ENCODE measurements at regions not wholly inside any gene's neighbourhood (a gene's known extent, or its start where the extent isn't known, plus 50 kb on each side); places are given as distances from the start of the nearest gene placed in this dataset.

DNA sequence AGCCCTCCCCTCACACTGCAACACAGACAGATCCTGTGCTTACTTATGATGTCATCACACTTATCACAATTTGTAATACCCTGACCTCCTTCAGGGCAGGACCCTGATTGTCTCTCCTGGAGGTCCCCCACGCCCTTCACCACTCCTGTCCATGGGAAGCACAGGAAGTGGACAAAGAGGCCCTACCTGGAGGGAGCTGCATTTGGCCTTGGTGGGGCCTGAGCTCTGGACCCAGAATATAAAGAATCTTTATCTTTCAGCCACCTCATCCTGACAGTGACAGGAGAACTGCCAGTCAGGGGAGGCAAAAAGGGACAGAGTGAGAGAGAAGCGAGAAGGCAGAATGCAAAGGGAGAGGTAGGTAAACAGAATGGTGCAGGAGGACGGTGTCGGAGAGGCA, 303.4 kb upstream of the N4BP1 start:
- DNase-seq = no peak
- H3K27me3 ChIP-seq (ENCODE audit: low read length) = no peaks in the 10 kb centered on the region
- no peak overlapping the region for H3K4me2 ChIP-seq (ENCODE audit: low read depth, low read length, poor library complexity, severe bottlenecking)
- no peaks in the 10 kb centered on the region for H3K79me2 ChIP-seq (ENCODE audit: low read length)
- no peaks in the 10 kb centered on the region for H3K9me3 ChIP-seq (ENCODE audit: low read length)
- no peaks in the 10 kb centered on the region for H3K4me1 ChIP-seq (ENCODE audit: low read length)
- no peak overlapping the region for H3K9ac ChIP-seq (ENCODE audit: low read length)
- H2AFZ ChIP-seq (ENCODE audit: low read length) = no peak overlapping the region
- no peaks in the 10 kb centered on the region for H3K9me2 ChIP-seq (replicated peaks; ENCODE audit: insufficient read depth, low read length)
- no peaks in the 10 kb centered on the region for H3K36me3 ChIP-seq (ENCODE audit: insufficient read depth, low read length)
- no peak overlapping the region for H3K27ac ChIP-seq (ENCODE audit: low read length)
- no peaks in the 10 kb centered on the region for H4K20me1 ChIP-seq (ENCODE audit: insufficient read depth, low read depth, low read length)
- no peak overlapping the region for H3K4me3 ChIP-seq (ENCODE audit: low read length)

- H3K79me2 ChIP-seq (ENCODE audit: low read length) = no peaks in the 10 kb centered on the region
- no peak overlapping the region for H3K4me3 ChIP-seq (ENCODE audit: low read length)
- H3K9me3 ChIP-seq (ENCODE audit: low read length) = no peaks in the 10 kb centered on the region
- no peak overlapping the region for H2AFZ ChIP-seq (ENCODE audit: low read length)
- no peak overlapping the region for H3K27ac ChIP-seq (ENCODE audit: low read length)
- no peaks in the 10 kb centered on the region for H3K4me1 ChIP-seq (ENCODE audit: low read length)
- no peaks in the 10 kb centered on the region for H3K9me2 ChIP-seq (replicated peaks; ENCODE audit: insufficient read depth, low read length)
- H3K36me3 ChIP-seq (ENCODE audit: insufficient read depth, low read length) = no peaks in the 10 kb centered on the region
- H3K4me2 ChIP-seq (ENCODE audit: low read depth, low read length, poor library complexity, severe bottlenecking) = no peak overlapping the region
- no peaks in the 10 kb centered on the region for H3K27me3 ChIP-seq (ENCODE audit: low read length)
- DNase-seq = no peak
- H4K20me1 ChIP-seq (ENCODE audit: insufficient read depth, low read depth, low read length) = no peaks in the 10 kb centered on the region
- H3K9ac ChIP-seq (ENCODE audit: low read length) = no peak overlapping the region
Observed at GRCh38 chr16:48912360-48912759, 302.4 kb upstream of the N4BP1 start.

DNA sequence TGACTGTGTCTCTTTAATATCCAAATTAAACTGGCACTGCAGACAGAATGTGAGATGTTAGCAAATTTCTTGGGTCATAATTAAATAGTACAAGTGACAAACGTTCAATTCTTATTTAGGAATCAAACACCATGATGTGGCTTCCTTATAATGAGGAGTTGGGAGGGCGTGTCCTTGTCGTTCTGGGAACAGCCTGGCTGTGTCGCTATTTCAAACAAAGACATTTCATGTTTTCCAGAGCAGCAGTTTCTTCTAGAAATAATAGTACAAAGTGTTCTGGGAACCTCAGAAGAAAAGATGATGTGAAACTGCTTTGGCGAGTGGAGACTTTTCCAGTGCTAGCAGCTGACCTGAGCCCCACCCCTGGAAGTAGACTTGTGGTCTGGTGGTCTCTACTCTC, 301.7 kb upstream of the N4BP1 start:
- Histone ChIP-seq H3K79me2 (ENCODE audit: low read length) (no peaks in the 10 kb centered on the region), H3K4me1 (ENCODE audit: low read length) (no peaks in the 10 kb centered on the region), H3K4me2 (ENCODE audit: low read depth, low read length, poor library complexity, severe bottlenecking) (no peak overlapping the region), H4K20me1 (ENCODE audit: insufficient read depth, low read depth, low read length) (no peaks in the 10 kb centered on the region), H3K9me3 (ENCODE audit: low read length) (no peaks in the 10 kb centered on the region), H3K4me3 (ENCODE audit: low read length) (no peak overlapping the region), H3K27me3 (ENCODE audit: low read length) (no peaks in the 10 kb centered on the region), H2AFZ (ENCODE audit: low read length) (no peak overlapping the region), H3K9me2 (replicated peaks; ENCODE audit: insufficient read depth, low read length) (no peaks in the 10 kb centered on the region), H3K27ac (ENCODE audit: low read length) (no peak overlapping the region), H3K36me3 (ENCODE audit: insufficient read depth, low read length) (no peaks in the 10 kb centered on the region), H3K9ac (ENCODE audit: low read length) (no peak overlapping the region)
- DNase-seq = no peak

- Histone ChIP-seq H4K20me1 (ENCODE audit: insufficient read depth, low read depth, low read length) (no peaks in the 10 kb centered on the region), H3K9me3 (ENCODE audit: low read length) (no peaks in the 10 kb centered on the region), H3K4me2 (ENCODE audit: low read depth, low read length, poor library complexity, severe bottlenecking) (no peak overlapping the region), H3K9me2 (replicated peaks; ENCODE audit: insufficient read depth, low read length) (no peaks in the 10 kb centered on the region), H3K79me2 (ENCODE audit: low read length) (no peaks in the 10 kb centered on the region), H2AFZ (ENCODE audit: low read length) (no peak overlapping the region), H3K4me3 (ENCODE audit: low read length) (no peak overlapping the region), H3K27ac (ENCODE audit: low read length) (no peak overlapping the region), H3K4me1 (ENCODE audit: low read length) (no peaks in the 10 kb centered on the region), H3K9ac (ENCODE audit: low read length) (no peak overlapping the region), H3K36me3 (ENCODE audit: insufficient read depth, low read length) (no peaks in the 10 kb centered on the region), H3K27me3 (ENCODE audit: low read length) (no peaks in the 10 kb centered on the region)
- DNase-seq = no peak
Observed at GRCh38 chr16:48910214-48910613, 300.2 kb upstream of the N4BP1 start.

- no peak overlapping the region for H3K27ac ChIP-seq (ENCODE audit: low read length)
- no peak overlapping the region for H3K4me2 ChIP-seq (ENCODE audit: low read depth, low read length, poor library complexity, severe bottlenecking)
- no peaks in the 10 kb centered on the region for H4K20me1 ChIP-seq (ENCODE audit: insufficient read depth, low read depth, low read length)
- no peak overlapping the region for H2AFZ ChIP-seq (ENCODE audit: low read length)
- DNase-seq = no peak
- H3K36me3 ChIP-seq (ENCODE audit: insufficient read depth, low read length) = no peaks in the 10 kb centered on the region
- H3K9me3 ChIP-seq (ENCODE audit: low read length) = no peaks in the 10 kb centered on the region
- H3K9me2 ChIP-seq (replicated peaks; ENCODE audit: insufficient read depth, low read length) = no peaks in the 10 kb centered on the region
- H3K79me2 ChIP-seq (ENCODE audit: low read length) = no peaks in the 10 kb centered on the region
- no peaks in the 10 kb centered on the region for H3K4me1 ChIP-seq (ENCODE audit: low read length)
- no peak overlapping the region for H3K4me3 ChIP-seq (ENCODE audit: low read length)
- H3K27me3 ChIP-seq (ENCODE audit: low read length) = no peaks in the 10 kb centered on the region
- no peak overlapping the region for H3K9ac ChIP-seq (ENCODE audit: low read length)
Observed at GRCh38 chr16:48909231-48909630, 299.3 kb upstream of the N4BP1 start.

DNA sequence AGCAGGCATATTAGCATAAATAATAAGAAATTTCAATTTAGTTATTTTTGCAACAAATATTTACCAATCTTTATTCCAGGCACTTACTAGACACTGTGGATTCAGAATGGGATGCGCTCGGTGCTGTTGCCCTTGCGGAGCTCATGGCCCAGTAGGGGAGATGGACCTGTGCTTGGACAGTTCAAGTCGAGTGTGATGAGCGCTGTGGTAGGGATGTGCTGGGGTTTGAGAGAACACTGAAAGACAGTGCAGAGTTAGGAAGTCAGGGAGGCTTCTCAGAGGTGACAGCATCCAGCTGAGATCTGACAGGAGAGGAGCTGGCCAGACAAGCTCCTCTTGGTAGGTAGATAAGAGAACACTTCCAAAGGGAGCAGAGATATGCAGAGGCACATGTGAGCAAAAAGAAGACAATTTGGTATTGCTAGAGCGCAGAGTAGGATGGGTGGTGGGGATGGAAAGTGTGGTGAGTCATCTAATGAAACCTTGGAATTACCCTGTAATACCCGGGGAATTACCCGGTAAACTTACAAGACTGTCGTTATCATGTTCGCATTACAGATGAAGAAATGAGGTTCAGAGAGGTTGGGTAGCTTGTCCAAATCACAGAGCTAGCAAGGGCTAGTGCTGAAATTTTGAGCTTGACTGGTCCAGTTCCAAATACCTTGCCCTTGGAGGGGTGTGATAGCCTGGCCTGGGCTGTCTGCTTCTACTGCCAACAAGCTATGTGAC, 298.1 kb upstream of the N4BP1 start:
- Histone ChIP-seq H3K4me3 (ENCODE audit: low read length) (no peak overlapping the region), H3K27me3 (ENCODE audit: low read length) (no peaks in the 10 kb centered on the region), H3K4me2 (ENCODE audit: low read depth, low read length, poor library complexity, severe bottlenecking) (no peak overlapping the region), H3K9ac (ENCODE audit: low read length) (no peak overlapping the region), H3K9me3 (ENCODE audit: low read length) (no peaks in the 10 kb centered on the region), H4K20me1 (ENCODE audit: insufficient read depth, low read depth, low read length) (no peaks in the 10 kb centered on the region), H3K79me2 (ENCODE audit: low read length) (no peaks in the 10 kb centered on the region), H3K36me3 (ENCODE audit: insufficient read depth, low read length) (no peaks in the 10 kb centered on the region), H3K4me1 (ENCODE audit: low read length) (no peaks in the 10 kb centered on the region), H2AFZ (ENCODE audit: low read length) (no peak overlapping the region), H3K27ac (ENCODE audit: low read length) (no peak overlapping the region), H3K9me2 (replicated peaks; ENCODE audit: insufficient read depth, low read length) (no peaks in the 10 kb centered on the region)
- DNase-seq = no peak

- Histone ChIP-seq H3K27me3 (ENCODE audit: low read length) (no peaks in the 10 kb centered on the region), H3K9me3 (ENCODE audit: low read length) (no peaks in the 10 kb centered on the region), H3K79me2 (ENCODE audit: low read length) (no peaks in the 10 kb centered on the region), H3K36me3 (ENCODE audit: insufficient read depth, low read length) (no peaks in the 10 kb centered on the region), H2AFZ (ENCODE audit: low read length) (no peak overlapping the region), H3K27ac (ENCODE audit: low read length) (no peak overlapping the region), H3K4me3 (ENCODE audit: low read length) (no peak overlapping the region), H3K9me2 (replicated peaks; ENCODE audit: insufficient read depth, low read length) (no peaks in the 10 kb centered on the region), H3K4me1 (ENCODE audit: low read length) (peaks cover 3% of the 10 kb centered on the region), H3K9ac (ENCODE audit: low read length) (no peak overlapping the region), H3K4me2 (ENCODE audit: low read depth, low read length, poor library complexity, severe bottlenecking) (no peak overlapping the region), H4K20me1 (ENCODE audit: insufficient read depth, low read depth, low read length) (no peaks in the 10 kb centered on the region)
- DNase-seq = no peak
Observed at GRCh38 chr16:48905632-48906505, 295.9 kb upstream of the N4BP1 start.

- no peak for DNase-seq
- no peak overlapping the region for H2AFZ ChIP-seq (ENCODE audit: low read length)
- H3K9me3 ChIP-seq (ENCODE audit: low read length) = no peaks in the 10 kb centered on the region
- no peaks in the 10 kb centered on the region for H3K27me3 ChIP-seq (ENCODE audit: low read length)
- no peaks in the 10 kb centered on the region for H3K9me2 ChIP-seq (replicated peaks; ENCODE audit: insufficient read depth, low read length)
- H4K20me1 ChIP-seq (ENCODE audit: insufficient read depth, low read depth, low read length) = no peaks in the 10 kb centered on the region
- peaks cover 3% of the 10 kb centered on the region for H3K4me1 ChIP-seq (ENCODE audit: low read length)
- no peaks in the 10 kb centered on the region for H3K79me2 ChIP-seq (ENCODE audit: low read length)
- no peak overlapping the region for H3K4me2 ChIP-seq (ENCODE audit: low read depth, low read length, poor library complexity, severe bottlenecking)
- no peak overlapping the region for H3K9ac ChIP-seq (ENCODE audit: low read length)
- no peak overlapping the region for H3K27ac ChIP-seq (ENCODE audit: low read length)
- no peaks in the 10 kb centered on the region for H3K36me3 ChIP-seq (ENCODE audit: insufficient read depth, low read length)
- H3K4me3 ChIP-seq (ENCODE audit: low read length) = no peak overlapping the region
Observed at GRCh38 chr16:48904333-48904732, 294.4 kb upstream of the N4BP1 start.
